K562 (cell line): ENCODE measurements at regions not wholly inside any gene's neighbourhood (a gene's known extent, or its start where the extent isn't known, plus 50 kb on each side); places are given as distances from the start of the nearest gene placed in this dataset.

ENCODE experiments used
- ATAC-seq: fragments of 200-7000 bp; cut with Tn5 transposase; 3 replicates; pipeline ENCODE4 v1.9.1; 2020; ENCODE audit warnings: moderate library complexity
- BruUV-seq: library from RNA; stranded (reverse); fragments of 400-500 nt; replicated peaks from 2 replicates; lab custom pipeline; 2021; lab: Mats Ljungman, UMichigan
- CTCF ChIA-PET: fragments of 300-600 bp; formaldehyde crosslinking; extraction: SDS; loops from one replicate; lab custom pipeline; 2021; ENCODE audit warnings: low intra/inter-chr PET ratio; lab: Yijun Ruan, JAX
- POLR2A ChIA-PET: fragments of 300-600, 350-650 bp; sonication (Branson Sonifier 250); formaldehyde crosslinking; extraction: SDS; loops from one replicate; lab custom pipeline; 2021; ENCODE audit warnings: antibody characterized with exemption, inconsistent platforms; lab: Yijun Ruan, JAX
- DNase-seq, 4 experiments: peaks; one replicate each; pipeline versions ENCODE4 v3.0.0 to v3.0.0-alpha.2; 2011 to 2018; ENCODE audit warnings: low spot score in 3 of 4, mixed read lengths in 3 of 4; ENCODE audit errors: extremely low read depth in 1 of 4
- FAIRE-seq: peaks from 2 replicates; lab custom pipeline; 2011; peaks lifted over from hg19 to GRCh38; lab: Jason Lieb, UNC
- H2AFZ ChIP-seq: 2 replicates; pipeline ENCODE4 v1.6.0; 2011; ENCODE audit warnings: low read depth, low read length, control low read depth, inconsistent platforms
- H3K27ac ChIP-seq: fragments of 200-600 bp; 3 replicates; pipeline ENCODE4 v1.8.0; 2011; ENCODE audit warnings: low read depth, mild to moderate bottlenecking, control low read depth, inconsistent platforms, low read length, moderate library complexity, mixed read lengths; ENCODE audit errors: extremely low read depth
- H3K27me3 ChIP-seq, 2 experiments: fragments of 300-600 bp in 1 of 2; 2 replicates in 1 of 2; 3 replicates in 1 of 2; pipeline versions ENCODE4 v1.6.0 to v1.8.0; 2011; ENCODE audit warnings: inconsistent platforms in 2 of 2, low read length in 2 of 2, mild to moderate bottlenecking in 1 of 2, mixed read lengths in 1 of 2, moderate library complexity in 1 of 2; ENCODE audit not compliant: control insufficient read depth in 2 of 2, insufficient read depth in 2 of 2
- H3K36me3 ChIP-seq: fragments of 300-600 bp; 3 replicates; pipeline ENCODE4 v1.8.0; 2011; ENCODE audit warnings: mild to moderate bottlenecking, low read length, inconsistent platforms; ENCODE audit not compliant: control insufficient read depth, insufficient read depth
- H3K4me1 ChIP-seq, 2 experiments: fragments of 200-600 bp in 1 of 2; replicated peaks in 1 of 2; 2 replicates in 1 of 2; 3 replicates in 1 of 2; pipeline versions ENCODE4 v1.5.1 to v1.8.0; 2011; ENCODE audit warnings: inconsistent platforms in 2 of 2, low read length in 2 of 2, mild to moderate bottlenecking in 1 of 2, mixed read lengths in 1 of 2, moderate library complexity in 1 of 2; ENCODE audit not compliant: control insufficient read depth in 2 of 2, insufficient read depth in 2 of 2
- H3K4me2 ChIP-seq: 2 replicates; pipeline ENCODE4 v1.6.1; 2011; ENCODE audit warnings: low read length, control low read depth, inconsistent platforms, mixed read lengths; ENCODE audit not compliant: insufficient read depth
- H3K4me3 ChIP-seq: fragments of 200-600 bp; sonication (generic), shearing (Covaris generic); 2 replicates; pipeline ENCODE4 v1.5.1; 2016; ENCODE audit warnings: control low read depth, inconsistent platforms
- H3K79me2 ChIP-seq: fragments of 200-600 bp; 3 replicates; pipeline ENCODE4 v1.8.0; 2011; ENCODE audit warnings: low read length, inconsistent platforms; ENCODE audit not compliant: control insufficient read depth, insufficient read depth
- H3K9ac ChIP-seq, 2 experiments: 2 replicates each; pipeline versions ENCODE4 v1.6.0 to v1.6.1; 2011; ENCODE audit warnings: low read depth in 2 of 2, low read length in 2 of 2, control low read depth in 1 of 2, inconsistent platforms in 1 of 2, mild to moderate bottlenecking in 1 of 2, mixed read lengths in 1 of 2; ENCODE audit not compliant: insufficient read depth in 1 of 2
- H3K9me1 ChIP-seq: one replicate; pipeline ENCODE4 v1.6.0; 2011; ENCODE audit warnings: inconsistent platforms, mild to moderate bottlenecking, low read length, moderate library complexity; ENCODE audit not compliant: control insufficient read depth, insufficient read depth
- H3K9me3 ChIP-seq: replicated peaks from 2 replicates; pipeline ENCODE4 v1.5.1; 2011; ENCODE audit warnings: low read depth, low read length, inconsistent platforms; ENCODE audit not compliant: control insufficient read depth, insufficient read depth
- H4K20me1 ChIP-seq: replicated peaks from 2 replicates; pipeline ENCODE4 v1.6.1; 2011; ENCODE audit warnings: low read length, inconsistent platforms, mixed read lengths; ENCODE audit not compliant: control insufficient read depth, insufficient read depth
- CBFA2T2 ChIP-seq: fragments of 450-650 bp; conservative IDR thresholded peaks from 2 replicates; pipeline ENCODE4 v1.6.1; 2017; ENCODE audit warnings: mild to moderate bottlenecking
- CEBPG ChIP-seq, 3 experiments: fragments of 200-800 bp in 1 of 3; sonication (Bioruptor generic) in 1 of 3; sonication (generic) in 1 of 3; formaldehyde crosslinking in 1 of 3; IDR thresholded peaks in 2 of 3; conservative IDR thresholded peaks in 1 of 3; 2 replicates each; pipeline versions ENCODE4 v1.6.1 to v1.8.0; 2016 to 2022; ENCODE audit warnings: missing compliant biosample characterization in 2 of 3, missing genetic modification characterization in 2 of 3, mild to moderate bottlenecking in 1 of 3, missing genetic modification reagents in 1 of 3
- CREBBP ChIP-seq: IDR thresholded peaks from one replicate; pipeline ENCODE4 v1.6.1; 2012; ENCODE audit warnings: low read depth, mild to moderate bottlenecking, control low read depth, inconsistent platforms, low read length
- EGR1 ChIP-seq: fragments of 450-650 bp; conservative IDR thresholded peaks from 2 replicates; pipeline ENCODE4 v1.6.1; 2017; ENCODE audit warnings: mild to moderate bottlenecking
- EP300 ChIP-seq: IDR thresholded peaks from 2 replicates; pipeline ENCODE4 v1.6.1; 2012; ENCODE audit warnings: low read length, improper control_type of control experiment
- LARP7 ChIP-seq: fragments of 450-650 bp; IDR thresholded peaks from 2 replicates; pipeline ENCODE4 v1.6.1; 2016
- PCBP2 ChIP-seq: fragments of 200-400 bp; formaldehyde crosslinking; IDR thresholded peaks from 2 replicates; pipeline ENCODE4 v1.6.1; 2018; ENCODE audit warnings: low read length, low read depth, mild to moderate bottlenecking, moderate library complexity; ENCODE audit not compliant: poor library complexity, severe bottlenecking
- RFX7 ChIP-seq: fragments of 250-450 bp; sonication (Bioruptor Pico); IDR thresholded peaks from 2 replicates; pipeline ENCODE4 v1.5.1; 2021; ENCODE audit warnings: mild to moderate bottlenecking
- SAFB2 ChIP-seq: fragments of 200-400 bp; formaldehyde crosslinking; IDR thresholded peaks from 2 replicates; pipeline ENCODE4 v1.6.1; 2018; ENCODE audit warnings: borderline replicate concordance, low read length, low read depth, moderate library complexity; ENCODE audit not compliant: severe bottlenecking
- SNRNP70 ChIP-seq: fragments of 200-400 bp; formaldehyde crosslinking; optimal IDR thresholded peaks from 2 replicates; pipeline ENCODE3; 2017; ENCODE audit warnings: low read depth, low read length
- SRSF7 ChIP-seq: fragments of 200-400 bp; formaldehyde crosslinking; optimal IDR thresholded peaks from 2 replicates; pipeline ENCODE3; 2017; ENCODE audit warnings: mild to moderate bottlenecking, low read depth, low read length
- ZC3H8 ChIP-seq: fragments of 450-650 bp; IDR thresholded peaks from 2 replicates; pipeline ENCODE4 v1.6.1; 2017
- ZNF695 ChIP-seq: fragments of 450-650 bp; formaldehyde crosslinking; IDR thresholded peaks from 2 replicates; pipeline ENCODE4 v1.4.0; 2020; ENCODE audit warnings: mild to moderate bottlenecking, moderate library complexity
- WGBS: fragments of 100-300 bp; shearing (Covaris generic); methylation state at CpG from one replicate; pipeline ENCODE4 v1.1.6; 2016; ENCODE audit warnings: low coverage, mixed read lengths; ENCODE audit not compliant: insufficient coverage; ENCODE audit errors: missing lambda C conversion rate; 5-methylcytosine and 5-hydroxymethylcytosine counted together
- in situ Hi-C: fragments of 300-500 bp; cut with MboI; formaldehyde crosslinking; loops from 4 replicates; pipeline ENCODE4 v1.15.0; 2018; ENCODE audit warnings: inconsistent platforms, mixed read lengths
- intact Hi-C: fragments of 100-400 bp; cut with micrococcal nuclease; formaldehyde crosslinking; loops from 2 replicates; pipeline ENCODE4 v1.14.2; 2022

- intact Hi-C loops, result no loop called here
- no peak for FAIRE-seq
- H3K36me3 ChIP-seq, result no peaks in the 10 kb centered on the region
- no peaks in the 10 kb centered on the region for H3K79me2 ChIP-seq
- H3K4me3 ChIP-seq, result no peak overlapping the region
- no peak for ATAC-seq
- ChIA-PET CTCF (no interaction called here), POLR2A (interaction anchor here (0.9 to 1.0 kb wide), 2 partner anchors 12 to 56 kb away, joined by 3 read pairs; no protein-coding TSS in a partner anchor)
- H3K9me1 ChIP-seq, result no peaks in the 10 kb centered on the region
- in situ Hi-C loops, result no loop called here
- no peaks in the 10 kb centered on the region for H3K9me3 ChIP-seq
- no peak overlapping the region for H3K4me2 ChIP-seq
- no peaks in the 10 kb centered on the region for H4K20me1 ChIP-seq
- no peak overlapping the region for H3K27ac ChIP-seq
- BruUV-seq, result no TSS peak
- no peaks in the 10 kb centered on the region for H3K4me1 ChIP-seq
- TF ChIP-seq SAFB2, result no peak
- TF ChIP-seq CEBPG (CRISPR knock-in tag; IDR thresholded peaks at IDR 0.05), result no peak
- no peak for TF ChIP-seq CEBPG (tag; conservative IDR thresholded peaks at IDR 0.05 in 1 of 2, IDR thresholded peaks at IDR 0.05 in 1 of 2)
- no peak for TF ChIP-seq RFX7
- TF ChIP-seq CBFA2T2, result no peak
- no peak for DNase-seq
- no peak overlapping the region for H2AFZ ChIP-seq
- H3K9ac ChIP-seq, result no peak overlapping the region
- no peaks in the 10 kb centered on the region for H3K27me3 ChIP-seq
- WGBS, result 21% methylated on average over 6 of the region's 6 CpGs
Observed at GRCh38 chr14:55840821-55841220, 260.8 kb downstream of the KTN1 start.

- ChIA-PET CTCF (no interaction called here), POLR2A (interaction anchor here (0.7 kb wide), 1 partner anchor 42 kb away, joined by 4 read pairs; no protein-coding TSS in a partner anchor)
- in situ Hi-C loops, result no loop called here
- Histone ChIP-seq H3K79me2 (no peaks in the 10 kb centered on the region), H2AFZ (no peak overlapping the region), H4K20me1 (no peaks in the 10 kb centered on the region), H3K27ac (no peak overlapping the region), H3K9me3 (no peaks in the 10 kb centered on the region), H3K9me1 (no peaks in the 10 kb centered on the region), H3K36me3 (no peaks in the 10 kb centered on the region), H3K27me3 (no peaks in the 10 kb centered on the region), H3K9ac (no peak overlapping the region), H3K4me3 (no peak overlapping the region), H3K4me2 (no peak overlapping the region), H3K4me1 (no peaks in the 10 kb centered on the region)
- intact Hi-C loops, result no loop called here
- FAIRE-seq (no peak), ATAC-seq (no peak), DNase-seq (no peak)
- TF ChIP-seq ZC3H8, result no peak
- no peak for TF ChIP-seq PCBP2
- no peak for TF ChIP-seq CREBBP
- no peak for TF ChIP-seq EP300
- TF ChIP-seq LARP7, result no peak
- no peak for TF ChIP-seq ZNF695 (CRISPR knock-in tag)
- no peak for TF ChIP-seq EGR1
- no peak for TF ChIP-seq SNRNP70
- TF ChIP-seq SRSF7, result no peak
- no TSS peak for BruUV-seq
- 9% methylated on average over 6 of the region's 6 CpGs for WGBS
Observed at GRCh38 chr14:55841625-55842024, 261.6 kb downstream of the KTN1 start.
